ENCODE measurements at regions not wholly inside any gene's neighbourhood (a gene's known extent, or its start where the extent isn't known, plus 50 kb on each side); places are given as distances from the start of the nearest gene placed in this dataset.

DNA sequence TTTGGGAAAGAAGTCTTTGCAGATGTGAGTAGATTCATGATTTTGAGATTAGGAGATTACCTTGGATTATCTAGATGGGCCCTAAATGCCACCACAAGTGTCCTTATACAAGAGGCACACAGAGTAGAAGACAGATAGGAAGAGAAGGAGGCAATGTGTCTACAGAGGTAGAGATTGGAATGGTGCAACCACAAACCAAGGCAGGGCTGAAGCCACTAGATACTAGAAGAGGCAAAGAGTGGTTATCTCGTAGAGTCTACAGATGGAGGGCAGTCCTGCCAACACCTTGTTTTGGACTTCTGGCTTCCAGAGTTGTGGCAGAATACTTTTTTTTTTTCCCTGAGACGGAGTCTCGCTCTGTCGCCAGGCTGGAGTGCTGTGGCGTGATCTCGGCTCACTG, 138.3 kb upstream of the AKIRIN2 start:
- Mint-ChIP-seq H3K9me3 (ENCODE audit: low read depth) (peaks cover 8% of the 10 kb centered on the region), H3K36me3 (ENCODE audit: insufficient read depth) (no peaks in the 10 kb centered on the region), H3K27me3 (no peaks in the 10 kb centered on the region), H3K4me1 (ENCODE audit: low read depth) (no peaks in the 10 kb centered on the region), H3K4me3 (ENCODE audit: low read depth) (no peak overlapping the region), H3K27ac (no peak overlapping the region)
- TF ChIP-seq, protein P1, sequence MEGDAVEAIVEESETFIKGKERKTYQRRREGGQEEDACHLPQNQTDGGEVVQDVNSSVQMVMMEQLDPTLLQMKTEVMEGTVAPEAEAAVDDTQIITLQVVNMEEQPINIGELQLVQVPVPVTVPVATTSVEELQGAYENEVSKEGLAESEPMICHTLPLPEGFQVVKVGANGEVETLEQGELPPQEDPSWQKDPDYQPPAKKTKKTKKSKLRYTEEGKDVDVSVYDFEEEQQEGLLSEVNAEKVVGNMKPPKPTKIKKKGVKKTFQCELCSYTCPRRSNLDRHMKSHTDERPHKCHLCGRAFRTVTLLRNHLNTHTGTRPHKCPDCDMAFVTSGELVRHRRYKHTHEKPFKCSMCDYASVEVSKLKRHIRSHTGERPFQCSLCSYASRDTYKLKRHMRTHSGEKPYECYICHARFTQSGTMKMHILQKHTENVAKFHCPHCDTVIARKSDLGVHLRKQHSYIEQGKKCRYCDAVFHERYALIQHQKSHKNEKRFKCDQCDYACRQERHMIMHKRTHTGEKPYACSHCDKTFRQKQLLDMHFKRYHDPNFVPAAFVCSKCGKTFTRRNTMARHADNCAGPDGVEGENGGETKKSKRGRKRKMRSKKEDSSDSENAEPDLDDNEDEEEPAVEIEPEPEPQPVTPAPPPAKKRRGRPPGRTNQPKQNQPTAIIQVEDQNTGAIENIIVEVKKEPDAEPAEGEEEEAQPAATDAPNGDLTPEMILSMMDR (IDR thresholded peaks at IDR 0.05; ENCODE audit: unreplicated experiment): no peak
- no peak for DNase-seq (ENCODE audit: low spot score, unreplicated experiment)

DNA sequence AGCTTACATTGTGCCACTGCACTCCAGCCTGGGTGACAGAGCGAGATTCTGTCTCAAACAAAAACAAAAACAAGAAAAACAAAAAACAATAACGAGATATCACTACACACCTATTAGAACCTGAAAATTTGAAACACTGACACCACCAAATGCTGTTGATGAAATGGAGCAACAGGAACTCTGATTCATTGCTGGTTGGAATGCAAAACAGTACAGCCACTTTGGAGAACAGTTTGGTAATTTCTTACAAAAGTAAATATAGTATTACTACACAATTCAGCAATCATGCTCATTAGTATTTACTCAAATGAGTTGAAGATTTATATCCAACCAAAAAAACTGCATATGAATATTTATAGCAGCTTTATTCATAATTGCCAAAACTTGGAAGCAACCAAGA, 135.8 kb upstream of the AKIRIN2 start:
- H3K27ac Mint-ChIP-seq: no peak overlapping the region
- DNase-seq (ENCODE audit: low spot score, unreplicated experiment): no peak
- no peaks in the 10 kb centered on the region for H3K4me1 Mint-ChIP-seq (ENCODE audit: low read depth)
- H3K4me3 Mint-ChIP-seq (ENCODE audit: low read depth): no peak overlapping the region
- TF ChIP-seq, protein P1 (IDR thresholded peaks at IDR 0.05; ENCODE audit: unreplicated experiment): no peak
- no peaks in the 10 kb centered on the region for H3K36me3 Mint-ChIP-seq (ENCODE audit: insufficient read depth)
- no peaks in the 10 kb centered on the region for H3K27me3 Mint-ChIP-seq
- peaks cover 8% of the 10 kb centered on the region for H3K9me3 Mint-ChIP-seq (ENCODE audit: low read depth)

DNA sequence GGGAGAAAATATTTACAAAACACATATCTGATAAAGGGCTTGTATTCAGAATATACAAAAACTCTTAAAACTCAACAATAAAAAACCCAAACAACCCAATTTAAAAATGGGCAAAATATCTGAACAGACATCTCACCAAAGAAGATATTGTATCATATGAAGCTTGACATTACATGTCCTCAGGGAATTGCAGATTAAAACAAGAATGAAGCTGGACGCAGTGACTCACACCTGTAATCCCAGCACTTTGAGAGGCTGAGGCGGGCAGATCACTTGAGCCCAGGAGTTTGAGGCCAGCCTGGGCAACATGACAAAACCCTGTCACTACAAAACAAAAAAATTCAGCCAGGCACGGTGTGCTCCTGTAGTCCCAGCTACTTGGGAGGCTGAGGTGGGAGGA, 135.4 kb upstream of the AKIRIN2 start:
- no peak overlapping the region for H3K4me3 Mint-ChIP-seq (ENCODE audit: low read depth)
- DNase-seq (ENCODE audit: low spot score, unreplicated experiment): no peak
- no peaks in the 10 kb centered on the region for H3K36me3 Mint-ChIP-seq (ENCODE audit: insufficient read depth)
- TF ChIP-seq, protein P1 (IDR thresholded peaks at IDR 0.05; ENCODE audit: unreplicated experiment): no peak
- H3K27me3 Mint-ChIP-seq: no peaks in the 10 kb centered on the region
- H3K27ac Mint-ChIP-seq: no peak overlapping the region
- peaks cover 1% of the 10 kb centered on the region for H3K4me1 Mint-ChIP-seq (ENCODE audit: low read depth)
- peaks cover 8% of the 10 kb centered on the region for H3K9me3 Mint-ChIP-seq (ENCODE audit: low read depth)

DNA sequence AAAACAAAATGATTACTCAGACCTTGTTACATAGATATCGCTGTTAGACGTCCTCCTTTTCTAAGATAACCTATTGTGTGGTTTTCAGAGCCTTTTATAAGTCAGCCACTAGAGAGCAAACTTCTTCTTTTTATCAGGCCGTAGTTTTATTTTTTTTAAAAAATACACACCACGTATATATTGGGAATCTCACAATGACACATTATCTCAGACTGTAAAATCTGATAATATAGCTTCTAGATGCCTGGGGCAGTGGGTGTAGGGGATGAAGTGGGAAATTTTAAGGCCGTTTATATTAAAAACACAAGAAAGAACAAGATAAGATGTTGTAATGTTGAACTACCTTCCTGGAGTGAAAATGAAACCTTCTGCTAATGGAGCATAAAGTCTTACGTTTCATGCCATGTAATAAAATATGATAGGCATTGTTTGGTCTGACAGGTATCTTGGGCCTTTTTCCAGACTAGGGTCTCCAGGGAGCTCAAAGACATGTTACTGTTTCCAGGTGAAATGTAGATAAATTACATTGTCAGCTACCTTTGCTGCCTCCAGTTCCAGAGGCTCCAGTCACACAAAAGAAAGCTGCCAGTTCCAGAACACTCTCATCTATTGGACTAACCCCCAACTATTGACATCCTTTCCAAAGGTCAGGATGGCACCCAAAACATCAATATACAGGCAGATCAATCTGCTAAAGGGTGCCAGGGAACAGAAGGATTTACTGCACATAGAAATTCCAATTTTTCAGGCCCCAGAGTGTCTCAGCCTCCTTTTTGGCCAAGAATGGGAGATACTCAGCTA, 130.2 kb upstream of the AKIRIN2 start:
- peaks cover 4% of the 10 kb centered on the region for H3K9me3 Mint-ChIP-seq (ENCODE audit: low read depth)
- peak overlapping the region; percentile 12 for H3K27ac Mint-ChIP-seq
- TF ChIP-seq, protein P1 (IDR thresholded peaks at IDR 0.05; ENCODE audit: unreplicated experiment): peak; percentile 29
- no peaks in the 10 kb centered on the region for H3K36me3 Mint-ChIP-seq (ENCODE audit: insufficient read depth)
- H3K4me3 Mint-ChIP-seq (ENCODE audit: low read depth): no peak overlapping the region
- peaks cover 12% of the 10 kb centered on the region for H3K4me1 Mint-ChIP-seq (ENCODE audit: low read depth)
- DNase-seq (ENCODE audit: low spot score, unreplicated experiment): no peak
- peaks cover 4% of the 10 kb centered on the region for H3K27me3 Mint-ChIP-seq

DNA sequence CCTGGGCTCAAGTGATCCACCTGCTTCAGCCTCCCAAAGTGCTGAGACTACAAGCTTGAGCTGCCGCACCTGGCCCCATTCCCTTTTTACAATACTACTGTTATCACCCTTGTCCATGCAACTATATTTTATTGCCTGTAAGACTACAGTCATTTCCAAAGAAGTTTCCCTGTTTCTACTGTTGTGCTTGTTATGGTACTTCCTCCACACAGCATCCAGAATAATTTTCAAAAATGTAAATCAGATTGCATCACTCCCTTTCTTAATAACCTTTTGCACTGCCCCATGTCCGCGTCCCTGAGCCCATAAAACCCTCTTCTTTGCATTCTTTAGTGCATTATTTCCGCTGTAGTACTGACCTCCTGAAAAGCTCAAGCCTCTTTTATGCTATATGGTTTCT, 128.9 kb upstream of the AKIRIN2 start:
- H3K36me3 Mint-ChIP-seq (ENCODE audit: insufficient read depth): no peaks in the 10 kb centered on the region
- H3K4me1 Mint-ChIP-seq (ENCODE audit: low read depth): peaks cover 12% of the 10 kb centered on the region
- no peak overlapping the region for H3K27ac Mint-ChIP-seq

More for the DNA sequence above, 128.9 kb upstream of the AKIRIN2 start:
- peaks cover 4% of the 10 kb centered on the region for H3K27me3 Mint-ChIP-seq
- no peak for DNase-seq (ENCODE audit: low spot score, unreplicated experiment)
- TF ChIP-seq, protein P1 (IDR thresholded peaks at IDR 0.05; ENCODE audit: unreplicated experiment): no peak
- H3K9me3 Mint-ChIP-seq (ENCODE audit: low read depth): peaks cover 3% of the 10 kb centered on the region
- H3K4me3 Mint-ChIP-seq (ENCODE audit: low read depth): no peak overlapping the region
